HepG2 (cell line): ENCODE measurements at regions not wholly inside any gene's neighbourhood (a gene's known extent, or its start where the extent isn't known, plus 50 kb on each side); places are given as distances from the start of the nearest gene placed in this dataset.

Experiments used
- CCAR2 ChIP-seq: fragments of 200-400 bp; formaldehyde crosslinking; optimal IDR thresholded peaks from 2 replicates; pipeline ENCODE3; 2018; ENCODE audit warnings: low read depth, mild to moderate bottlenecking, low read length, moderate library complexity
- EP300 ChIP-seq, 3 experiments: sonication (generic) in 1 of 3; formaldehyde crosslinking in 1 of 3; IDR thresholded peaks; 2 replicates each; pipeline versions ENCODE4 v1.5.1 to v1.6.1; 2011 to 2020; ENCODE audit warnings: low read depth in 2 of 3, low read length in 2 of 3, borderline replicate concordance in 1 of 3, improper control_type of control experiment in 1 of 3, mild to moderate bottlenecking in 1 of 3, missing genetic modification reagents in 1 of 3, moderate library complexity in 1 of 3
- FOSL1 ChIP-seq: sonication (generic); formaldehyde crosslinking; IDR thresholded peaks from 2 replicates; pipeline ENCODE4 v1.9.0; 2021; ENCODE audit warnings: missing genetic modification reagents, borderline replicate concordance
- MIXL1 ChIP-seq: IDR thresholded peaks from 2 replicates; pipeline ENCODE4 v1.6.1; 2016
- MYNN ChIP-seq: sonication (generic); formaldehyde crosslinking; IDR thresholded peaks from 2 replicates; pipeline ENCODE4 v1.4.0; 2020; ENCODE audit warnings: mild to moderate bottlenecking, low read depth, missing genetic modification reagents
- NFYB ChIP-seq: sonication (generic); formaldehyde crosslinking; IDR thresholded peaks from 2 replicates; pipeline ENCODE4 v1.4.0; 2020; ENCODE audit warnings: missing genetic modification reagents
- PATZ1 ChIP-seq: sonication (generic); formaldehyde crosslinking; IDR thresholded peaks from 2 replicates; pipeline ENCODE4 v1.4.0; 2020; ENCODE audit warnings: missing genetic modification reagents
- RXRA ChIP-seq: sonication (generic); formaldehyde crosslinking; IDR thresholded peaks from 2 replicates; pipeline ENCODE4 v1.5.1; 2020; ENCODE audit warnings: missing genetic modification reagents
- SP1 ChIP-seq, 2 experiments: fragments of 450-650 bp in 1 of 2; sonication (generic) in 1 of 2; formaldehyde crosslinking in 1 of 2; IDR thresholded peaks; 2 replicates each; pipeline versions ENCODE4 v1.4.0 to v1.6.1; 2016 to 2020; ENCODE audit warnings: missing genetic modification reagents in 1 of 2
- SP2 ChIP-seq: sonication (generic); formaldehyde crosslinking; IDR thresholded peaks from 2 replicates; pipeline ENCODE4 v1.5.1; 2020; ENCODE audit warnings: mild to moderate bottlenecking, missing genetic modification reagents
- TGIF2 ChIP-seq: IDR thresholded peaks from 2 replicates; pipeline ENCODE4 v1.6.1; 2016; ENCODE audit warnings: control low read depth, missing compliant biosample characterization
- ZNF577 ChIP-seq: sonication (generic); formaldehyde crosslinking; IDR thresholded peaks from 2 replicates; pipeline ENCODE4 v1.4.0; 2020; ENCODE audit warnings: mild to moderate bottlenecking, low read depth, missing genetic modification reagents, borderline replicate concordance
- ZNF775 ChIP-seq: sonication (generic); formaldehyde crosslinking; IDR thresholded peaks from 2 replicates; pipeline ENCODE4 v1.4.0; 2020; ENCODE audit warnings: missing genetic modification reagents, mild to moderate bottlenecking, moderate library complexity, borderline replicate concordance
- TF ChIP-seq, protein P1 (sequence below): sonication (generic); formaldehyde crosslinking; IDR thresholded peaks from 2 replicates; pipeline ENCODE4 v1.4.0; 2020; ENCODE audit warnings: missing genetic modification reagents

- no peak for TF ChIP-seq ZNF775 (CRISPR knock-in tag)
- no peak for TF ChIP-seq RXRA (CRISPR knock-in tag)
- TF ChIP-seq ZNF577 (CRISPR knock-in tag) = no peak
- TF ChIP-seq MYNN (CRISPR knock-in tag) = no peak
- TF ChIP-seq, protein P1, sequence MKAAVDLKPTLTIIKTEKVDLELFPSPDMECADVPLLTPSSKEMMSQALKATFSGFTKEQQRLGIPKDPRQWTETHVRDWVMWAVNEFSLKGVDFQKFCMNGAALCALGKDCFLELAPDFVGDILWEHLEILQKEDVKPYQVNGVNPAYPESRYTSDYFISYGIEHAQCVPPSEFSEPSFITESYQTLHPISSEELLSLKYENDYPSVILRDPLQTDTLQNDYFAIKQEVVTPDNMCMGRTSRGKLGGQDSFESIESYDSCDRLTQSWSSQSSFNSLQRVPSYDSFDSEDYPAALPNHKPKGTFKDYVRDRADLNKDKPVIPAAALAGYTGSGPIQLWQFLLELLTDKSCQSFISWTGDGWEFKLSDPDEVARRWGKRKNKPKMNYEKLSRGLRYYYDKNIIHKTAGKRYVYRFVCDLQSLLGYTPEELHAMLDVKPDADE = no peak
- TF ChIP-seq NFYB (CRISPR knock-in tag) = no peak
- TF ChIP-seq FOSL1 = no peak
- no peak for TF ChIP-seq CCAR2
- no peak for TF ChIP-seq EP300 (IDR thresholded peaks at IDR 0.05; ENCODE audit: low read depth in 2 of 2, low read length in 2 of 2)
- no peak for TF ChIP-seq EP300 (CRISPR knock-in tag; IDR thresholded peaks at IDR 0.05; ENCODE audit: borderline replicate concordance)
- no peak for TF ChIP-seq SP1 (IDR thresholded peaks at IDR 0.05)
- no peak for TF ChIP-seq SP1 (CRISPR knock-in tag; IDR thresholded peaks at IDR 0.05)
- no peak for TF ChIP-seq SP2 (CRISPR knock-in tag)
- no peak for TF ChIP-seq TGIF2 (CRISPR knock-in tag)
- TF ChIP-seq PATZ1 (CRISPR knock-in tag) = no peak
- no peak for TF ChIP-seq MIXL1 (CRISPR knock-in tag)
These were observed 838.6 kb downstream of the LTN1 start for GRCh38 chr21:28154121-28154520.
